ENCODE measurements at regions not wholly inside any gene's neighbourhood (a gene's known extent, or its start where the extent isn't known, plus 50 kb on each side); places are given as distances from the start of the nearest gene placed in this dataset.

DNA sequence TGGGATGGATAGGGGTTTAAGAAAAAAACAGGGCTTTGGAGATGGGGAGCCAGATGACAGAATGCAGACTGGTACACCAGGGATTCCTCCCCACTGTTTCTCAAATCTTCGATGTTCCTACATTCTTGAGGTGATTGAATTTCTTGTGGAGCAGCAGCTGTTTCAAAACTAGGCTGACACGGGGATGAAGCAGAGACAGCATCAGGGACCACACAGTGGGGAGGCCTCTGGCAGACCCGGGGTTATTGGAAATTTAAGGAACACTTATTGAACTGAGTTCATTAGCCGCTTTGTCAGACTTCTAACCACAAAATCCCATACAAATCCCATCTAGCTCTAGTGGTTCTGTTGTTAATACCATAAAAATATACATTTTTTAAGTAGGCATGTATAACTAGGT, 621.4 kb upstream of the GBE1 start:
- TF ChIP-seq BHLHE40 (IDR thresholded peaks at IDR 0.05; ENCODE audit: borderline replicate concordance) (no peak), SP1 (IDR thresholded peaks at IDR 0.05) (no peak), ZNF384 (IDR thresholded peaks at IDR 0.05) (no peak), SUZ12 (IDR thresholded peaks at IDR 0.05) (no peak), FOXM1 (IDR thresholded peaks at IDR 0.05; ENCODE audit: borderline replicate concordance) (no peak)

All from HEK293T (cell line).